ENCODE measurements at regions not wholly inside any gene's neighbourhood (a gene's known extent, or its start where the extent isn't known, plus 50 kb on each side); places are given as distances from the start of the nearest gene placed in this dataset.

- TF ChIP-seq CTCF (IDR thresholded peaks at IDR 0.05) (no peak), NR3C1 (CRISPR knock-in tag; conservative IDR thresholded peaks at IDR 0.05; ENCODE audit: low read depth) (no peak), NR1H2 (CRISPR knock-in tag; IDR thresholded peaks at IDR 0.05) (no peak), AR (CRISPR knock-in tag; IDR thresholded peaks at IDR 0.05) (no peak)
Measured at GRCh38 chr3:110858549-110858948, 213.1 kb upstream of the NECTIN3 start (continued).

- no peak for DNase-seq (ENCODE audit: low spot score)
- Mint-ChIP-seq H3K27me3 (ENCODE audit: low read depth) (no peaks in the 10 kb centered on the region), H3K4me1 (no peaks in the 10 kb centered on the region), H3K27ac (no peak overlapping the region), H3K36me3 (no peaks in the 10 kb centered on the region), H3K9me3 (no peaks in the 10 kb centered on the region), H3K4me3 (no peak overlapping the region)
- CTCF ChIA-PET = no interaction called here
- POLR2A ChIA-PET = no interaction called here
- no peak for ATAC-seq
- no peak for TF ChIP-seq CTCF (IDR thresholded peaks at IDR 0.05)
- TF ChIP-seq ZNF281 (CRISPR knock-in tag; IDR thresholded peaks at IDR 0.05) = no peak
- no peak for TF ChIP-seq AFF4 (CRISPR knock-in tag; IDR thresholded peaks at IDR 0.05; ENCODE audit: borderline replicate concordance)
- TF ChIP-seq RELA (CRISPR knock-in tag; IDR thresholded peaks at IDR 0.05; ENCODE audit: borderline replicate concordance) = no peak
- TF ChIP-seq CDX4 (CRISPR knock-in tag; IDR thresholded peaks at IDR 0.05; ENCODE audit: borderline replicate concordance) = no peak
- no peak for TF ChIP-seq SOX15 (CRISPR knock-in tag; IDR thresholded peaks at IDR 0.05)
- no peak for TF ChIP-seq MLX (CRISPR knock-in tag; IDR thresholded peaks at IDR 0.05)
- TF ChIP-seq SMAD3 (CRISPR knock-in tag; IDR thresholded peaks at IDR 0.05; ENCODE audit: borderline replicate concordance) = no peak
- TF ChIP-seq USF1 (CRISPR knock-in tag; IDR thresholded peaks at IDR 0.05) = no peak
- TF ChIP-seq ZNF396 (CRISPR knock-in tag; IDR thresholded peaks at IDR 0.05; ENCODE audit: borderline replicate concordance) = no peak
- TF ChIP-seq MXD4 (CRISPR knock-in tag; IDR thresholded peaks at IDR 0.05; ENCODE audit: borderline replicate concordance) = no peak
- no peak for TF ChIP-seq ARID4B (CRISPR knock-in tag; IDR thresholded peaks at IDR 0.05; ENCODE audit: borderline replicate concordance)
Measured at GRCh38 chr3:110859336-110859735, 212.3 kb upstream of the NECTIN3 start.

Measured in WTC11 (cell line).